Dedifferentiated amniotic fluid mesenchymal stem cell (primary cell): ENCODE measurements at regions not wholly inside any gene's neighbourhood (a gene's known extent, or its start where the extent isn't known, plus 50 kb on each side); places are given as distances from the start of the nearest gene placed in this dataset.

ENCODE experiments used
- DNase-seq: peaks from one replicate; pipeline ENCODE4 v3.0.0-alpha.2; 2016; ENCODE audit errors: extremely low spot score

- no peak for DNase-seq
Observed at GRCh38 chr19:28936001-28936400, 276.9 kb downstream of the UQCRFS1 start.

DNA sequence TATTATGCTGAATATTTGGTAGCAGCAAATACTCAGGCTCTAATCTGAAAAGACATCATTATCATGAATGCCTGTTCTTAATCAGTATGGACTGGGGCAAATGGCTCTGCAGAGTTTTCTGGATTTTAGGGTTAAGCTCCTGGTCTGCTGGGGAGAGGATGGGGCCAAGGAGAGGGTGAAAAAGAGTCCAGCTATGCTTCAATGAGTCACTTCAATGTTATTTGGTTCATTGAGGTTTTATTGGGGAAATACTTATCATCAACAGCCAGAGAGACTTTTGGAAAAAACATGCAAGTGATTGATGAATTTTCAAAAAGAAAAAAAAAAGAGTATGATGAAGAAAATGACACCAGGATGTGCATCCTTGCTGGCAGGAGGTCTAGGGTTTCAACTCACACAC, 278.3 kb downstream of the UQCRFS1 start:
- no peak for DNase-seq

DNA sequence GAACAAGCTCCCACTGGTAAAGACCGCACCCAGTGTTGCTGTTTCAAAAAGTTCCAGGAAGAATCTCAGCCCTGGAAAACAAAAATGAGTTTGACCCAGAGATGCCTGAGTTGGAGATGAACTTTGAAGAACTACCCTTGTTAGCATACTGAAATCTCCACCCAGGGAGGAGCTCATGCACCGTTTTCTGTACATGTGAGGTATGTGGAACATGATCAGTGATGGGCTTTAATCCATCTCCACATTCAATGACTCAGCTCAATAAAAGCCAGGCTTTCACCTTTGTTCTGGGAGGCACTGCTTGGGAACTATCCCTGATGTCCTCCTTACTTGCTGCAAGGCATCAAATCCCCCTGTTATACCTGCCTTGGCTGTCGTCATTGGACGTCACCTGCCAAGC, 279.9 kb downstream of the UQCRFS1 start:
- DNase-seq, result no peak

DNA sequence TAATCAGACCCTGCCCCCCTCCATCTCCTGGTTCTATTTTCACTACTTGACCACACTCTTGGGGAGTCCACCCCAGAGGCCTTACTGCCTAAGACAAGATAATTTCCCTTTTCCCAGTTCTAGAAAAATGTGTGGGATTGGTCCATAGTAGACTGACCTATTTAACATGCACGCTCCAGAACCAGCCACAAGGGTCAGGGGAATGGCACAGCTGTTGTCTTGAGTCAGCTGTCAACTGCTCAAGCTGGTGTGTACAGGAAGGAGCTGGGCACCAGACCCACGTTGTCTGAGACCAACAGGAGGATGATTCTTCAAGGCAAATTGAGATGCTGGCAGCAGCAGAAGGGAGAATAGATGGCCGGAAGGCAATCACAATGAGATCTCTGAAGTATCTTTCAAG, 280.5 kb downstream of the UQCRFS1 start:
- no peak for DNase-seq

GRCh38 chr19:28929006-28929405, 283.9 kb downstream of the UQCRFS1 start:
- no peak for DNase-seq

DNA sequence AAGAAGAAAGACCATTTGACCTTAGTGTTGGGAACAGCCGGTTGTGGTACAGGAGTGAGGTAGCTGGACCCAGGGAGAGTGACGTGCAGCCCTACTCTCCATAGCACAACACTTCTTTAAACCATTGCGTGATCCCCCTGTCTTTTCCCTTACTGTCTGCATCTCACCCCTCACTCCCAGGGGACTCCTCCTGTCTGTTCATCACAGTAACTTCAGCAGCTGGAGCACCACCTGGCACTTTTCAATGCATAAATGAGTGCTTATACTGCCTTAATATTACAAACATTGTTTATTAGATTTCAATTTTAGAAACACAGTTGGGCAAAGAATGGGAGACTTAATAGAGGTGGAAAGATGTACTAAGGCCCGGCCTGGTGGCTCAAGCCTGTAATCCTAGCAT, 285.5 kb downstream of the UQCRFS1 start:
- DNase-seq, result no peak

DNA sequence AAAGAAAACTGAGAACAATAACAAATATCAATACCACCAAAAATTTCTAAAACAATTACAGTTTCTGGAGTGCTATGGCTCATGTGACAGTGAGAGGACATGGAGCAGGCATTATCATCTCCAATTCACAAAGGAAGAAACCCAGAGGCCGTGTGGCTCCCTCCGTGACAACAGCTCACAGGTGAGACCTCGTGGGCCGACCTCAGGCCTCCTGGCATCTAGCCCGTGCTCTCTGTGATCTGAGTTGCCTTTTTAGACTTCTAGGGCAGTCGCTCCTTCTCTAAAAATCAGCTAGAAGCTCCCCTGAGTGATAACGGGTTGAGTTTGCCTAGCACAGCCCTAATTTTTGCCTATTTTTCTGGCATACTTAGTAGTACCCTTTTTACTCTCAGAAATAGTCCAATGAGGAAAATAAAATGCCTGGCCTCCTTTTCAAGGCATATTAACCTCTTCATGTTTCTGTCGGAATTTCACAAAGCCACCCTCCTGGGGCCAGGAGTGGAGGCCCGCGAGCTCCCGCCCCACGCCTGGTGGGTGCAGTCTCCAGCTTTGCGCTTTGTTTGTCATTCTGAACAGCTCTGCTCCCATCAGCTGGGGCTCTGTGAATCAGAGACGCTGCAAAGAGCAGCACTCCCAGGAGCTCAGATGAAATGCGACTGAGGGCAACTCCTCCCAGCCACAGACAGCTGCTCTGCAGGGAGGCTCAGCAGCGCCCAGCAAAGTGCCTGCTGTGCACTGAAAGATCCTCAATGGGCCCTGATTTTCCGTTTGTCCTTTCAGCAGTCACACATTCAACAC, 292.5 kb downstream of the UQCRFS1 start:
- no peak for DNase-seq

- DNase-seq, result no peak
Observed at GRCh38 chr19:28917621-28918020, 295.3 kb downstream of the UQCRFS1 start.

DNA sequence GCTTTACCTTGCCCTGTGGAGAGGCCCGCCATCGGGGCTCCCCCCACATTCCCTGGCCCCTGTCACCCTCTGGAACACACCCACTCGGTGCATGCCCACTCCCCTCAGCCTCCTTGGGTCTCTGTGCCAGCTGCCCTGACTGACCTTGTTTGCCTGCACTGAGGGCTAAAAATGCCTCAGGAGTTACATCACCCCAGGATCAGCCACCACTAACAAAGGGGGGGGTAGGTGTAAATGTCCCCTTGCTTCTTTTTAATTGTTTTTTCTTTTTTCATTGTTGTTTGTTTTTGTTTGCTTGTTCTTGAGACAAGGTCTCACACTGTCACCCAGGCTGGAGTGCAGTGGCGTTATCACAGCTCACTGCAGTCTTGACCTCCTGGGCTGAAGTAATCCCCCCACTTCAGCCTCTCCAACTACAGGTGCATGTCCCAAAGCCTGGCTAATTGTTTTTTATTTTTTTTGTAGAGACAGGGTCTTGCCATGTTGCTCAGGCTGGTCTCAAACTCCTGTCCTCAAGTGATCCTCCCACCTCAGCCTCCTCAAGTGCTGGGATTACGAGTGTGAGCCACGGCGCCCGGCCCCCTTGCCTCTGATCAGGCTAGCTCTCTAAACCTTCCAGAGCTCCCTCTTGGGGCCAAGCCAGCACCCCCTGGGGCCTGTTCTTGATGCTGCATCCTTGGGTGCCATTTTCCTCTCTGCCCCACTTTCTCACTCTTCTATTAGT, 297.1 kb downstream of the UQCRFS1 start:
- DNase-seq, result no peak

DNA sequence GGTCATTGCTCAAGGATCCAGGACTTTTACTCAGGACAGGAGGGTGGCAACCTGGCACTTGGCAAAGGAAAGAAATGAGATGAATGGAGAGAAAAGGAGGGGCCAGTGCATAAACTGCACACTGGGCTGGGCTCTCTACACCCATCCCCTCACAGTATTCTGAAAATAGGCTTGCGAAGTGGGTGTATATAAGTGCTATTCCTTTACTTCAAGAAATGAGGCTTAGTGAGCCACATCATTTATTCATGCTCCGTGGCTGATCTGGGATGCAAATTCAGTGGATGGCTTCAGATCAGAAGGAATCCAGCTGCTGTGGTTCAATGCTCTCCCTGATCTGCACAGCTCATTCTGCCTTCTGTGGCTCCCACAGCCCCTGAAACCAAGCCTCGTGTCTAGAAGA, 297.7 kb downstream of the UQCRFS1 start:
- DNase-seq, result no peak

GRCh38 chr19:28914173-28914572, 298.8 kb downstream of the UQCRFS1 start:
- DNase-seq, result no peak

GRCh38 chr19:28913626-28914025, 299.3 kb downstream of the UQCRFS1 start:
- DNase-seq, result no peak

DNA sequence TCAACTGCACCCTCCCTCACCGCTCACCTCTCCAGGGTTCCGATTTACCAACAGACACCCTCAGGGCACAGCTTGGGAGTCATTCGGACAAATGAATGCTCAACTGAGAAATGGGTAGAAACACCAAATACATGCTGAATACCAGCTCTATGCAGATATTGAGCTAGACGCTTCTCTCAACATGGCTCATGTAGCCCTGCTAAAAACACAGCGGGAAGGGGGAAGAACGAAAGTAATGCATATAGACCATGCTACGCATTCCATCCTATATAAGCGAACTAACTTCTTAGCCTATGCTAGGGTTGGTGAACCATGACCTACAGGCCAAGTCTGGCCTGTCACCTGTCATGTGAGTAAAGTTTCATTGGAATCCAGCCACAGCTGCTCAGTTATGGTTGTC, 304.0 kb downstream of the UQCRFS1 start:
- DNase-seq, result no peak

DNA sequence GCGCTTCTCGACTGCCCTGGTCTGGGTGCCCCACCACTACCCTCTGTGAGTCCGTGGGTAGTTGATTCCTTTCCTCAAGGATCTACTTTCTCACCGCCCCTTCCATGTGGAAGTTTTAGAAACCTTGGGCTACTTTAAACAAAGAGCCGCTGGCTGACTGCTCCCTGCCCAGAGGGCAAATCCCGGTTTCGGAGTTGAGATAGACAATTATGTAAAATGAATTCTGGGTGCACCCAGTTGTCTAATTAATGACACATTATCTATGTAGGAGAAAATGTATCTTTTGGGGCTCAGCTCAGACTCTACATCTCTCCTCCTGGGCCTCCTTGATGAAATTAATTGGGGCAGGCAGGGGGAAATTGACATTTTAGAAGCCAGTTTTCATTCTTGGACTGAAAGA, 305.4 kb downstream of the UQCRFS1 start:
- no peak for DNase-seq

- DNase-seq, result no peak
Observed at GRCh38 chr19:28905996-28906395, 307.0 kb downstream of the UQCRFS1 start.

DNA sequence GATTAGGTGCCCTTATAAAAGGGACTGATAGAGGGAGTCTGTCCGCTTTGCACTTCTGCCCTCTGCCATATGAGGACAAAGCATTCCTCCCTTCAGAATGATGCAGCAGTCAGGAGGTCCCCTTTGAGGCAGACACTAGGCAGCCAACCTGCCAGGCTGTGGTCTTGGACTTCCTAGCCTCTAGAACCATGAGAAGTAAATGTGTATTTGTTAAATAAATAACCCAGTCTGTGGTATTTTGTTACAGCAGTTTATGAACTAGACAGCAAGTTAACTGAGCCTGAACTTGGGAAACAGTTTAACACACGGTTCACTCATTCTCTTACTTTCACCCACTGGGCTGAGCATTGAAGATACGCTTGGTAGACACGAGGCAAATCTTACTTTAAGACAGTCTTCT, 313.2 kb downstream of the UQCRFS1 start:
- no peak for DNase-seq

- DNase-seq, result no peak
Observed at GRCh38 chr19:28898249-28898648, 314.7 kb downstream of the UQCRFS1 start.

GRCh38 chr19:28889941-28890670, 322.8 kb downstream of the UQCRFS1 start:
- DNase-seq, result no peak

DNA sequence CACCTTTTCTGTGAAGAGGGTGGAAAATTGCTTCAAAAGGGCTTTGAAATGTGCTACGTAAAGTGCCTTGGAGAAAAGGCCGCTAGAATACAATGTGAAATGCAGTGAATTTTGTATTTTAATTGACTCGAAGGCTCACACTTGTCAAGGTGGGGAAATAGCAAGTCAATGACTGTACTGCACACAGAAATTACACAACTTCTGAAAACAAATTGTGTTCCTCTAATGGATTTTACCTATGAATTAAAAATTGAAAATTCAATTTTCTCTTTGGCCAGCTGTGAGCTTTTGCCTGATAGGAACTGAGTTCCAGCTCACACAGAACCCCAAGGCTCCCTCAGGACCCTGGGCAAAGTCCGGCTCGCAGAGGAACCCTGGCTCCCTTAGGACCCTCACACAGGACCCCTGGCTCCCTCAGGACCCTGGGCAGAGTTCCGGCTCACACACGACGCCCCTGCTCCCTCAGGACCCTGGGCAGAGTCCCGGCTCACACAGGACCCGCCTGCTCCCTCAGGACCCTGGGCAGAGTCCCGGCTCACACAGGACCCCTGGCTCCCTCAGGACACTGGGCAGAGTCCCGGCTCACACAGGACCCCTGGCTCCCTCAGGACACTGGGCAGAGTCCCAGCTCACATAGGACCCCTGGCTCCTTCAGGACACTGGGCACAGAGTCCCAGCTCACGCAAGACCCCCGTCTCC, 324.9 kb downstream of the UQCRFS1 start:
- no peak for DNase-seq

DNA sequence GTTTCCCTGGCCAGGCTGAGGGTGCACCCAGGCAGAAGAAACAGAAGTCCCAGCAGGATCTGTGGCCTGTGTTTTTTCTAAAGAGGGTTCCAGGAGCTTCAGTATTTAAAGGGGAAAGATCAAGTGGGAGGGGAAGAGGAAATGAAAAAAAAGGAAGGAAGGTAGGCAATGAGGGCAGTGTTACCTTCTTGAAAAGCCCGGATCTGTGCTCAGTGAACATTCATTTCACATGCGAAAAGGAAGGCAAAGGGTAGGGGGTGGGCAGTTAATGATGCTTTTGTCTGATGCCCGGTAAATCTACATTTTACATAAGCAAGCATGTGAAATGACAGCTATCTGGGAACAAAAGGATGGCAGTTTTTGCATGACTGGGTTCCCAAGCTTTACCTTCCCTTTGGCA, 326.2 kb downstream of the UQCRFS1 start:
- DNase-seq, result no peak

DNA sequence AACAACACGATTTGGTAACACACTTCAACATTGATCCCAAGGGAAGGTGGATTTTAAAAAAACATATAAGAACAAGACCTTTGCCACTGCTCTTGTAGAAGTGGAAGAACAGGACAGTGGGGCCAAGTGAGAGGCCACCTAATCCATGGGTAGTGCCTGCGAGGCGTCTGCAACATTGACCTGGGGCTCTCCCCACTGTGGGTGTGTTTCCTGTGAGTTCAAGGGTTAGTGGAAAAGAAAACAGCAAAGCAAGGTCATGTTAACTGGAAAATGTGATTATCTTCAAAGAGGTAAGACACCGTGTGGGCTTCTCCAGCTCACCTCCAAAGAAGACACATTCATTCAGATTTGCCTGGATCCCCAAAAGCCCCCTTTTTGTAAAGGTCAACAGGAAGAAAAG, 327.0 kb downstream of the UQCRFS1 start:
- DNase-seq, result no peak
